SK-N-SH (cell line): ENCODE measurements at regions not wholly inside any gene's neighbourhood (a gene's known extent, or its start where the extent isn't known, plus 50 kb on each side); places are given as distances from the start of the nearest gene placed in this dataset.

Experiments used
- CTCF ChIA-PET: fragments of 300-600, 350-600 bp; formaldehyde crosslinking; extraction: SDS; loops from one replicate; lab custom pipeline; 2021; lab: Yijun Ruan, JAX
- POLR2A ChIA-PET: fragments of 350-600 bp; sonication (Branson Sonifier 250); formaldehyde crosslinking; extraction: SDS; loops from one replicate; lab custom pipeline; 2020; ENCODE audit warnings: antibody characterized with exemption, inconsistent platforms; lab: Yijun Ruan, JAX
- DNase-seq: peaks from one replicate; pipeline ENCODE4 v3.0.0; 2012
- H2AFZ ChIP-seq: fragments of 200-600 bp; sonication (generic); 2 replicates; pipeline ENCODE4 v1.8.1; 2016; ENCODE audit warnings: antibody characterized with exemption, mild to moderate bottlenecking, low read depth
- H3F3A ChIP-seq: fragments of 200-600 bp; sonication (generic); replicated peaks from 2 replicates; pipeline ENCODE3; 2016; ENCODE audit warnings: antibody characterized with exemption, mild to moderate bottlenecking; ENCODE audit not compliant: insufficient read depth
- H3K27ac ChIP-seq, 2 experiments: fragments of 200-500 bp in 1 of 2; fragments of 200-600 bp in 1 of 2; sonication (Bioruptor generic) in 1 of 2; sonication (generic), shearing (Covaris generic) in 1 of 2; 2 replicates each; pipeline versions ENCODE4 v1.5.1 to v1.6.1; 2014 to 2016; ENCODE audit warnings: low read depth in 2 of 2, inconsistent platforms in 1 of 2, low read length in 1 of 2, mild to moderate bottlenecking in 1 of 2, mixed read lengths in 1 of 2
- H3K27me3 ChIP-seq: fragments of 200-600 bp; sonication (generic), shearing (Covaris generic); 2 replicates; pipeline ENCODE4 v1.6.1; 2016; ENCODE audit warnings: mixed run types; ENCODE audit not compliant: insufficient read depth
- H3K36me3 ChIP-seq, 2 experiments: fragments of 200-500 bp in 1 of 2; fragments of 200-600 bp in 1 of 2; sonication (Bioruptor generic) in 1 of 2; sonication (generic) in 1 of 2; replicated peaks in 1 of 2; 2 replicates each; pipeline versions ENCODE3 to v1.5.1; 2014 to 2016; ENCODE audit warnings: low read length in 1 of 2, mild to moderate bottlenecking in 1 of 2; ENCODE audit not compliant: insufficient read depth in 2 of 2, control insufficient read depth in 1 of 2
- H3K4me1 ChIP-seq, 2 experiments: fragments of 200-500 bp in 1 of 2; fragments of 200-600 bp in 1 of 2; sonication (Bioruptor generic) in 1 of 2; sonication (generic), shearing (Covaris generic) in 1 of 2; 2 replicates each; pipeline versions ENCODE4 v1.5.1 to v1.6.1; 2014 to 2016; ENCODE audit warnings: low read depth in 1 of 2, low read length in 1 of 2, mixed run types in 1 of 2; ENCODE audit not compliant: insufficient read depth in 2 of 2, control insufficient read depth in 1 of 2
- H3K4me2 ChIP-seq: fragments of 200-600 bp; sonication (generic), shearing (Covaris generic); 2 replicates; pipeline ENCODE4 v1.6.1; 2017; ENCODE audit warnings: mixed run types
- H3K4me3 ChIP-seq, 2 experiments: fragments of 200-500 bp in 1 of 2; fragments of 200-600 bp in 1 of 2; sonication (Bioruptor generic) in 1 of 2; sonication (generic), shearing (Covaris generic) in 1 of 2; 2 replicates each; pipeline versions ENCODE4 v1.5.1 to v1.8.1; 2014 to 2016; ENCODE audit warnings: low read depth in 2 of 2, inconsistent platforms in 1 of 2, low read length in 1 of 2, mild to moderate bottlenecking in 1 of 2, mixed read lengths in 1 of 2, moderate library complexity in 1 of 2
- H3K79me2 ChIP-seq: fragments of 200-600 bp; sonication (generic); 2 replicates; pipeline ENCODE4 v1.8.1; 2017; ENCODE audit warnings: mild to moderate bottlenecking; ENCODE audit not compliant: insufficient read depth
- H3K9ac ChIP-seq: fragments of 200-600 bp; sonication (generic); 2 replicates; pipeline ENCODE4 v1.6.1; 2017; ENCODE audit warnings: mixed run types
- H3K9me2 ChIP-seq: fragments of 200-600 bp; sonication (generic); 2 replicates; pipeline ENCODE4 v1.6.1; 2017; ENCODE audit warnings: mixed run types
- H3K9me3 ChIP-seq: fragments of 200-600 bp; sonication (generic); 2 replicates; pipeline ENCODE4 v1.6.1; 2017; ENCODE audit warnings: mixed run types, mild to moderate bottlenecking, moderate library complexity
- H4K20me1 ChIP-seq: fragments of 200-600 bp; sonication (generic); 2 replicates; pipeline ENCODE4 v1.6.1; 2017; ENCODE audit warnings: mild to moderate bottlenecking, mixed run types; ENCODE audit not compliant: insufficient read depth
- EP300 ChIP-seq, 2 experiments: IDR thresholded peaks; 2 replicates each; pipeline versions ENCODE4 v1.4.0 to v1.6.1; 2012; ENCODE audit warnings: borderline replicate concordance in 1 of 2, low read depth in 1 of 2, low read length in 1 of 2
- EZH2phosphoT487 ChIP-seq: fragments of 200-600 bp; sonication (generic); IDR thresholded peaks from 2 replicates; pipeline ENCODE4 v1.6.1; 2017; ENCODE audit warnings: low read depth, mixed run types, mild to moderate bottlenecking, antibody characterized with exemption, moderate library complexity, borderline replicate concordance
- FOXJ3 ChIP-seq: sonication (generic); formaldehyde crosslinking; IDR thresholded peaks from 2 replicates; pipeline ENCODE4 v1.5.1; 2020; ENCODE audit warnings: mild to moderate bottlenecking, missing genetic modification reagents
- FOXM1 ChIP-seq: IDR thresholded peaks from 2 replicates; pipeline ENCODE4 v1.4.0; 2012; ENCODE audit warnings: low read depth, mild to moderate bottlenecking
- JUND ChIP-seq: IDR thresholded peaks from 2 replicates; pipeline ENCODE4 v1.4.0; 2012
- MEF2A ChIP-seq: IDR thresholded peaks from 2 replicates; pipeline ENCODE4 v1.4.0; 2012; ENCODE audit warnings: low read depth, borderline replicate concordance
- NRF1 ChIP-seq: IDR thresholded peaks from 2 replicates; pipeline ENCODE4 v1.6.1; 2012; ENCODE audit warnings: low read depth, mild to moderate bottlenecking, low read length
- POLR2AphosphoS5 ChIP-seq: IDR thresholded peaks from 2 replicates; pipeline ENCODE4 v1.6.1; 2012; ENCODE audit warnings: low read depth, low read length
- RFX5 ChIP-seq: IDR thresholded peaks from 2 replicates; pipeline ENCODE4 v1.6.1; 2012; ENCODE audit warnings: mild to moderate bottlenecking, improper control_type of control experiment, low read length
- SIN3A ChIP-seq: IDR thresholded peaks from 2 replicates; pipeline ENCODE4 v1.6.1; 2012; ENCODE audit warnings: low read depth, mild to moderate bottlenecking, low read length, moderate library complexity, borderline replicate concordance
- TAF1 ChIP-seq: IDR thresholded peaks from 2 replicates; pipeline ENCODE4 v1.6.1; 2012; ENCODE audit warnings: low read depth, mild to moderate bottlenecking, low read length, moderate library complexity, borderline replicate concordance
- TEAD4 ChIP-seq: IDR thresholded peaks from 2 replicates; pipeline ENCODE4 v1.4.0; 2012; ENCODE audit warnings: mild to moderate bottlenecking, borderline replicate concordance; ENCODE audit not compliant: insufficient read depth
- YY1 ChIP-seq: IDR thresholded peaks from 2 replicates; pipeline ENCODE4 v1.4.0; 2012; ENCODE audit warnings: low read depth, mild to moderate bottlenecking
- WGBS: methylation state at CpG from one replicate; pipeline ENCODE4 v1.1.6; 2017; ENCODE audit warnings: low lambda C conversion rate; 5-methylcytosine and 5-hydroxymethylcytosine counted together
- TF ChIP-seq, protein P1 (sequence below): IDR thresholded peaks from 2 replicates; pipeline ENCODE4 v1.4.0; 2012; ENCODE audit warnings: low read depth
- TF ChIP-seq, protein P2 (sequence below): fragments of 150-350 bp; IDR thresholded peaks from 2 replicates; pipeline ENCODE4 v1.6.1; 2016; ENCODE audit warnings: mild to moderate bottlenecking, low read depth, low read length
- TF ChIP-seq, protein P3 (sequence below): IDR thresholded peaks from 2 replicates; pipeline ENCODE4 v1.4.0; 2012; ENCODE audit warnings: low read depth, borderline replicate concordance
- TF ChIP-seq, protein P4 (sequence below): fragments of 150-350 bp; IDR thresholded peaks from 2 replicates; pipeline ENCODE4 v1.6.1; 2017; ENCODE audit warnings: antibody characterized with exemption, low read length, low read depth, borderline replicate concordance
- TF ChIP-seq, protein P5 (sequence below): IDR thresholded peaks from 2 replicates; pipeline ENCODE4; 2012
- TF ChIP-seq, protein P6 (sequence below): fragments of 200-600 bp; sonication (generic); IDR thresholded peaks from 2 replicates; pipeline ENCODE4 v1.6.1; 2017; ENCODE audit warnings: antibody characterized with exemption, mild to moderate bottlenecking, moderate library complexity

GRCh38 chr18:75349668-75350511, 77.6 kb downstream of the SMIM21 start:
- H4K20me1 ChIP-seq = no peaks in the 10 kb centered on the region
- no peak overlapping the region for H3K9ac ChIP-seq
- no peak overlapping the region for H3K27ac ChIP-seq
- H3K4me2 ChIP-seq = no peak overlapping the region
- no peaks in the 10 kb centered on the region for H3K36me3 ChIP-seq
- no peaks in the 10 kb centered on the region for H3K4me1 ChIP-seq
- no peak overlapping the region for H2AFZ ChIP-seq
- no peaks in the 10 kb centered on the region for H3K9me2 ChIP-seq
- H3F3A ChIP-seq = no peaks in the 10 kb centered on the region
- ChIA-PET POLR2A (no interaction called here), CTCF (no interaction called here)
- no peak for DNase-seq
- 24% methylated on average over 12 of the region's 18 CpGs for WGBS
- H3K79me2 ChIP-seq = no peaks in the 10 kb centered on the region
- no peaks in the 10 kb centered on the region for H3K9me3 ChIP-seq
- TF ChIP-seq EZH2phosphoT487 (no peak), JUND (no peak), FOXJ3 (CRISPR knock-in tag) (no peak), NRF1 (no peak), SIN3A (no peak), TEAD4 (no peak)
- TF ChIP-seq, protein P1, sequence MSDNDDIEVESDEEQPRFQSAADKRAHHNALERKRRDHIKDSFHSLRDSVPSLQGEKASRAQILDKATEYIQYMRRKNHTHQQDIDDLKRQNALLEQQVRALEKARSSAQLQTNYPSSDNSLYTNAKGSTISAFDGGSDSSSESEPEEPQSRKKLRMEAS = no peak
- TF ChIP-seq, protein P2, sequence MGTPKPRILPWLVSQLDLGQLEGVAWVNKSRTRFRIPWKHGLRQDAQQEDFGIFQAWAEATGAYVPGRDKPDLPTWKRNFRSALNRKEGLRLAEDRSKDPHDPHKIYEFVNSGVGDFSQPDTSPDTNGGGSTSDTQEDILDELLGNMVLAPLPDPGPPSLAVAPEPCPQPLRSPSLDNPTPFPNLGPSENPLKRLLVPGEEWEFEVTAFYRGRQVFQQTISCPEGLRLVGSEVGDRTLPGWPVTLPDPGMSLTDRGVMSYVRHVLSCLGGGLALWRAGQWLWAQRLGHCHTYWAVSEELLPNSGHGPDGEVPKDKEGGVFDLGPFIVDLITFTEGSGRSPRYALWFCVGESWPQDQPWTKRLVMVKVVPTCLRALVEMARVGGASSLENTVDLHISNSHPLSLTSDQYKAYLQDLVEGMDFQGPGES = no peak
- H3K4me3 ChIP-seq = no peak overlapping the region
- H3K27me3 ChIP-seq = no peaks in the 10 kb centered on the region

DNA sequence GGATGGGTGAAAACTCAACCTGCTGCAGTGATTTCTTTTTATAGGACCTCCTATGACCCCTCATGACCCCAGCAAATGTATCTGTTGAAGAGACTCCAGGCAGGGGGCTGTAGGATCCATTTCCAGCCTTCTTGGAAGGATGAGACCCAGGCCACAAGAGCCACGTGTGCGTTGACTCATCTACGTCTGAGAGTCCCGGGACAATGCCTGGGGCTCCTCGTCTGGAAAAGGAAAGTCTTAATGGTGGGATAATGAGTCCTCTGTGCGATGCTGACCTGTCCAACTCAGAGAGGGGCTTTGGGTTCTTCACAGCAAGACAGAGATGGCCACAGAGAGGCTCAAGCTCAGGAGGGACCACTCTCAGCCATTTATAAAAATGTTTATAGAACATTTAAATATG, 80.8 kb downstream of the SMIM21 start:
- ChIA-PET POLR2A (no interaction called here), CTCF (no interaction called here)
- Histone ChIP-seq H2AFZ (no peak overlapping the region), H3K9me2 (no peaks in the 10 kb centered on the region), H3K4me3 (no peak overlapping the region), H3K79me2 (no peaks in the 10 kb centered on the region), H3K9me3 (no peaks in the 10 kb centered on the region), H4K20me1 (no peaks in the 10 kb centered on the region), H3F3A (no peaks in the 10 kb centered on the region), H3K36me3 (no peaks in the 10 kb centered on the region), H3K27ac (no peak overlapping the region), H3K4me2 (no peak overlapping the region), H3K27me3 (no peaks in the 10 kb centered on the region), H3K9ac (no peak overlapping the region), H3K4me1 (peaks cover 0 to 3% of the 10 kb centered on the region in 2 experiments; a peak in 1 of 4 replicates)
- no peak for DNase-seq
- 60% methylated on average over 6 of the region's 6 CpGs for WGBS
- TF ChIP-seq FOXM1 = no peak
- TF ChIP-seq, protein P3, sequence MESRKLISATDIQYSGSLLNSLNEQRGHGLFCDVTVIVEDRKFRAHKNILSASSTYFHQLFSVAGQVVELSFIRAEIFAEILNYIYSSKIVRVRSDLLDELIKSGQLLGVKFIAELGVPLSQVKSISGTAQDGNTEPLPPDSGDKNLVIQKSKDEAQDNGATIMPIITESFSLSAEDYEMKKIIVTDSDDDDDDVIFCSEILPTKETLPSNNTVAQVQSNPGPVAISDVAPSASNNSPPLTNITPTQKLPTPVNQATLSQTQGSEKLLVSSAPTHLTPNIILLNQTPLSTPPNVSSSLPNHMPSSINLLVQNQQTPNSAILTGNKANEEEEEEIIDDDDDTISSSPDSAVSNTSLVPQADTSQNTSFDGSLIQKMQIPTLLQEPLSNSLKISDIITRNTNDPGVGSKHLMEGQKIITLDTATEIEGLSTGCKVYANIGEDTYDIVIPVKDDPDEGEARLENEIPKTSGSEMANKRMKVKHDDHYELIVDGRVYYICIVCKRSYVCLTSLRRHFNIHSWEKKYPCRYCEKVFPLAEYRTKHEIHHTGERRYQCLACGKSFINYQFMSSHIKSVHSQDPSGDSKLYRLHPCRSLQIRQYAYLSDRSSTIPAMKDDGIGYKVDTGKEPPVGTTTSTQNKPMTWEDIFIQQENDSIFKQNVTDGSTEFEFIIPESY = no peak
- no peak for TF ChIP-seq TEAD4
- TF ChIP-seq EP300 (IDR thresholded peaks at IDR 0.05; ENCODE audit: borderline replicate concordance in 1 of 2, low read depth in 1 of 2, low read length in 1 of 2) = no peak
- TF ChIP-seq, protein P1 = no peak
- TF ChIP-seq MEF2A = no peak
- TF ChIP-seq FOXJ3 (CRISPR knock-in tag) = no peak
- TF ChIP-seq, protein P4, sequence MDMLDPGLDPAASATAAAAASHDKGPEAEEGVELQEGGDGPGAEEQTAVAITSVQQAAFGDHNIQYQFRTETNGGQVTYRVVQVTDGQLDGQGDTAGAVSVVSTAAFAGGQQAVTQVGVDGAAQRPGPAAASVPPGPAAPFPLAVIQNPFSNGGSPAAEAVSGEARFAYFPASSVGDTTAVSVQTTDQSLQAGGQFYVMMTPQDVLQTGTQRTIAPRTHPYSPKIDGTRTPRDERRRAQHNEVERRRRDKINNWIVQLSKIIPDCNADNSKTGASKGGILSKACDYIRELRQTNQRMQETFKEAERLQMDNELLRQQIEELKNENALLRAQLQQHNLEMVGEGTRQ = no peak
- TF ChIP-seq RFX5 = no peak
- TF ChIP-seq TAF1 = no peak
- TF ChIP-seq, protein P5, sequence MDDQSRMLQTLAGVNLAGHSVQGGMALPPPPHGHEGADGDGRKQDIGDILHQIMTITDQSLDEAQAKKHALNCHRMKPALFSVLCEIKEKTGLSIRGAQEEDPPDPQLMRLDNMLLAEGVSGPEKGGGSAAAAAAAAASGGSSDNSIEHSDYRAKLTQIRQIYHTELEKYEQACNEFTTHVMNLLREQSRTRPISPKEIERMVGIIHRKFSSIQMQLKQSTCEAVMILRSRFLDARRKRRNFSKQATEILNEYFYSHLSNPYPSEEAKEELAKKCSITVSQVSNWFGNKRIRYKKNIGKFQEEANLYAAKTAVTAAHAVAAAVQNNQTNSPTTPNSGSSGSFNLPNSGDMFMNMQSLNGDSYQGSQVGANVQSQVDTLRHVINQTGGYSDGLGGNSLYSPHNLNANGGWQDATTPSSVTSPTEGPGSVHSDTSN = no peak
- TF ChIP-seq, protein P6, sequence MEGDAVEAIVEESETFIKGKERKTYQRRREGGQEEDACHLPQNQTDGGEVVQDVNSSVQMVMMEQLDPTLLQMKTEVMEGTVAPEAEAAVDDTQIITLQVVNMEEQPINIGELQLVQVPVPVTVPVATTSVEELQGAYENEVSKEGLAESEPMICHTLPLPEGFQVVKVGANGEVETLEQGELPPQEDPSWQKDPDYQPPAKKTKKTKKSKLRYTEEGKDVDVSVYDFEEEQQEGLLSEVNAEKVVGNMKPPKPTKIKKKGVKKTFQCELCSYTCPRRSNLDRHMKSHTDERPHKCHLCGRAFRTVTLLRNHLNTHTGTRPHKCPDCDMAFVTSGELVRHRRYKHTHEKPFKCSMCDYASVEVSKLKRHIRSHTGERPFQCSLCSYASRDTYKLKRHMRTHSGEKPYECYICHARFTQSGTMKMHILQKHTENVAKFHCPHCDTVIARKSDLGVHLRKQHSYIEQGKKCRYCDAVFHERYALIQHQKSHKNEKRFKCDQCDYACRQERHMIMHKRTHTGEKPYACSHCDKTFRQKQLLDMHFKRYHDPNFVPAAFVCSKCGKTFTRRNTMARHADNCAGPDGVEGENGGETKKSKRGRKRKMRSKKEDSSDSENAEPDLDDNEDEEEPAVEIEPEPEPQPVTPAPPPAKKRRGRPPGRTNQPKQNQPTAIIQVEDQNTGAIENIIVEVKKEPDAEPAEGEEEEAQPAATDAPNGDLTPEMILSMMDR = no peak
- TF ChIP-seq POLR2AphosphoS5 = no peak
- no peak for TF ChIP-seq YY1
